NCI-H510A (cell line): ENCODE measurements at regions not wholly inside any gene's neighbourhood (a gene's known extent, or its start where the extent isn't known, plus 50 kb on each side); places are given as distances from the start of the nearest gene placed in this dataset.
"Not testable (repeated sequence)": the region's sequence is repeated elsewhere in the genome, so short reads cannot be mapped to it uniquely, and the experiment has no call there.

ENCODE experiments used
- DNase-seq: peaks from one replicate; lab custom pipeline; 2025; lab: John Stamatoyannopoulos, UW

GRCh38 chr12:90611048-90611447 is 343.9 kb downstream of the CCER1 start:
- DNase-seq: no peak

DNA sequence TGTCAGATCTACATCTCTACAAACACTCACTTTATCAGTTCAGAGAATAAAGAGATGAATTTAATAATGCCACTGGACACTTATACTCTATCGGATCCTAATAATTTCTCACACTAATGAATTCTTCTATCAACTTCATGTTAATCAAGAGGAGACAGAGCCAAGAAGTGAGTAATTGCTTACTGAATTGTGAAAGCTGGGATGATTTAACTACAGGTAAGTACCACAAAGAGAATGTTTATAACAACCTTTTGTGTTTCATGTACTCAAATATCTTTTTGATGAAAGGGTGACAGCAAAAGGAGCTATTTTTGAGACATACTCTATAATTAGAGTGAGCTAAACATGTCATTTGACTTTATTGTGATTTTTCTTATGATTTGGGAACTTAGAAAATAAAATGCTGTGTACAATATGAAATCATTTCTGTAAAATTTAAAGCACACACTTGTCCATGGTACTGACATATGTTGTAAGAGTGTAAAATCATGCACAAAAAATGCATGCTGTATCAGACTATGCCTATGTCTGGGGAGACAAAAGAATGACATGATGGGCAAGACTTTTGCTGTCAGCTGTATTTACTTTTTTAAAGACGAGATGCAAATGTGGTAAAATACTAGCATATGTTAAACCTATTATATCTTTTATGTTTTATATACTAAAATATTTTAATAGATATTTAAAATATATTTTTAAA is 361.2 kb downstream of the CCER1 start:
- DNase-seq: no peak

DNA sequence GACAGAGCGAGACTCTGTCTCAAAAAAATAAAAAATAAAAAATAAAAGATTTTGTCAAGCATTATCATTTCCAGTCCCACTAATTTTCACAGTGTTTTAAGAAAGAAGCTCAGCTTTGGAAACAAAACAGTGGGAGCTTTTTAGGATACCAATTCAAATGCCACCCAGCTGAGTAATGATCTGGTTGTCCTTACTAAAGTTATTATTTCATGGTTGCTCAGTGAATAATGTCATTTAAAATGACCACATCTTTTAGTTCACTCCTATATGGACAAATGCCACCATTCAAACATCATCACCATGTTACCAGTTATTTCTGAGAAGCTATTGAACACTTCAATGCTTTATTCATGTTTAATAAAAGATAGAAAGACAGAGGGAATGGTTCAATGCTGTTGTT is 365.0 kb downstream of the CCER1 start:
- DNase-seq: no peak

DNA sequence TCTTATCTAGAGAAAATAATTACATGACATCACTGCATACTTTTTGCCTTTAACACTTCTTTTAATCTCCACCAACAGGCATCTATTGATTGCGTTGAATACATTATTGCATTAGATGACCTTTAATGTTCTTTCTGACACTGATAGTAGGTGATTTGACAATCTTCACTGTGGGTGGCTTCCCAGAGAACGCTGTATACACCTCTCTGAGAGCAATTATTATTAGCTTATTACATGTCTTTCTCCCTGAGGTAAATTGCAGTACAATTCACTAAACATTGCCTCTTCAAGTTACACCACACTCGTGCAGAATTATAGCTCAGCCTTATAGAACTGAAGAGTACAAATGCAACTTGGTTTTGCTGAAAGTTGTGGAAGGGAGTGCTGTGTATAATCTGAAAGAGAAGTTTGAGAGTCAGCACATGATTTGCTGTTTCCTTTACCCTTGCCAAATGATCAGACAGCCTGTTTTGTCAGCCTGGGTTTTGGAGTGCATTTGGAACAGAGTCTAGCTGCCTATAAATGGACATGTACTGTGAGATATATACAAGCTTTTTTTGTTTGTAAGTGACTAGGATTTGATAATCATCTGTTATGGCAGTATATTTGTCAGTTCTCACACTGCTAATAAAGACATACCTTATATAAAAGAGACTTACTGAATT is 369.2 kb downstream of the CCER1 start:
- DNase-seq: no peak

GRCh38 chr12:90576707-90577106 is 378.3 kb downstream of the CCER1 start:
- no peak for DNase-seq

- peak; percentile 24 for DNase-seq
Observed at GRCh38 chr12:90575995-90576394, 379.0 kb downstream of the CCER1 start.

DNA sequence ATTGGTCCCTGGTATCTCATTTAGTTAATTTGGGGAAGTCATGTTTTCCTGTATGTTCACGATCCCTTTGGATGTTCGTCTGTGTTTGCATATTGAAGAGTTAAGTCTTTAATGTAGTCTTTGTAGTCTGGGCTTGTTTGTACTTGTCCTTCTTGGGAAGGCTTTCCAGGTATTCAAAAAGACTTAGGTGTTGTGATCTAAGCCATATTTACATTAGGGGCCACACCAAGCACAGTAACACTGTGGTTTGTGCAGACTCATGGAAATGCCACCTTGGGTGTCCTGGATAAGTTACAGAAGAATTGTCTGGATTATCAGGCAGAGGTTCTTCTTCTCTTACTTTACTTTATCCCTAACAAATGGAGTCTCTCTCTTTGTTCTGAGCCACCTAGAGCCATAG is 380.3 kb downstream of the CCER1 start:
- DNase-seq: no peak

DNA sequence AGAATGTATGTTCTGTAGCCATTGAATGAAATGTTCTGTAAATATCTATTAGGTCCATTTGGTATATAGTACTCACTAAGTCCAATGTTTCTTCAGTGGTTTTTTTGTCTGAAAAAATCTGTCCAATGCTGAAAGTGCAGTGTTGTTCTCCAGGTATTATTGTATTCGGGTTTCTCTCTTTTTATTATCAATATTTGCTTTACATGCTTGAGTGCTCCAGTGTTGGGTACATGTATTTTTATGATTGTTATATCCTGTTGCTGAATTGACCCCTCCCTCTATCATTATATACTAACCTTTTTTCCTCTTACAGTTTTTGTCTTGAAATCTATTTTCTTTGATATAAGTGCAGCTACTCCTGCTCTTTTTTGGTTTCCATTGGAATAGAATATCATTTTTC is 382.2 kb downstream of the CCER1 start:
- no peak for DNase-seq

GRCh38 chr12:90569685-90570084 is 385.3 kb downstream of the CCER1 start:
- DNase-seq: no peak

GRCh38 chr12:90562671-90563070 is 392.3 kb downstream of the CCER1 start:
- no peak for DNase-seq

GRCh38 chr12:90548595-90548994 is 406.4 kb downstream of the CCER1 start:
- no peak for DNase-seq

DNA sequence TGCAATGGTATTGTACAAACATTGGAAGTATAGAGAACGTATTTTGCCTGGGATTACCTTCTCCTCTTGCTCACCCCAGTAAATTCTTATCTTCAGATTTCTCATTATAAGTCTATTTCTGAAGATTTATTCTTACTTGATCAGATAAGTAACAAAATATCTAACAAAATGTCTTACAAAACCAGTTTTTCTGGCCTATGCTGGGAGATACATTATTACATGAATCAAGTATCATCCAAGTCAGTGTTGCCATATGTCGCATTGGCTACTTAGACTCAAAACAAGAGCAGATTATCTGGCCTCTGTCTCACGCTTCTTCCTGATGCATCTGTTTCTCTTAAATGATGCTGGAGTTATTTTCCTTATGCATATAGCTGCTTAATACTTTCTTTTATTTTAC is 408.5 kb downstream of the CCER1 start:
- no peak for DNase-seq

GRCh38 chr12:90543841-90544240 is 411.1 kb downstream of the CCER1 start:
- no peak for DNase-seq

DNA sequence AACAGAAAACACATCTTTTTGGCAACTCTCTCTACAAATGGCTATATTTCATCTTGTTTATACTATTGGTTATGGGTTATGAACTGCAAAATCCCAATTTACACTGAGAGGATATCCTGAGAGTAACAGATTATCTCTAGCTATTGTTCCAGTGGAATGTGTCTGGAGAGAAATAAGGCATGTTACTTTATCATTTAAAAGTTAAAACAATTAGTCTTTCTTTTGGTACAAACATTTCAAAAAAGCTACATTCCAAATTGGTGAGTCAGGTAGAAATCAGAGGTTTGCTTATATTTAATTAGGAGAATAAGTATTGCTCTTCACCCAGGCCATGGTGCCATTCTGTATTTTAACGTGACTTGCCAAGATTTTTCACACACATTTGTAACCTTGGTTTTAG is 411.6 kb downstream of the CCER1 start:
- no peak for DNase-seq

GRCh38 chr12:90542852-90543251 is 412.1 kb downstream of the CCER1 start:
- DNase-seq: not testable (repeated sequence)

DNA sequence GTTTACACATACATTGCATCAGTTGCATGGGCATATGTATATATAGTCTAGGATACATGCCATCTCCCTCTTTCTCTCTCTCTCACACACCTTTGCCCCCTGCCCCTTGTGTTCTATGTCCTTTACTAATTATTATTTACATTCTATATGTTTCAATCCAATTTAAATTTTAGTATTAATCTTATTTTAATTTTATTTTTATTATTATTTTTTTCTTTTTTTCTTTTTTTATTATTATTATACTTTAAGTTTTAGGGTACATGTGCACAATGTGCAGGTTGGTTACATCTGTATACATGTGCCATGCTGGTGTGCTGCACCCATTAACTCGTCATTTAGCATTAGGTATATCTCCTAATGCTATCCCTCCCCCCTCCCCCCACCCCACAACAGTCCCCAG is 421.1 kb downstream of the CCER1 start:
- not testable (repeated sequence) for DNase-seq

- DNase-seq: no peak
Observed at GRCh38 chr12:90520002-90520734, 434.8 kb downstream of the CCER1 start.

DNA sequence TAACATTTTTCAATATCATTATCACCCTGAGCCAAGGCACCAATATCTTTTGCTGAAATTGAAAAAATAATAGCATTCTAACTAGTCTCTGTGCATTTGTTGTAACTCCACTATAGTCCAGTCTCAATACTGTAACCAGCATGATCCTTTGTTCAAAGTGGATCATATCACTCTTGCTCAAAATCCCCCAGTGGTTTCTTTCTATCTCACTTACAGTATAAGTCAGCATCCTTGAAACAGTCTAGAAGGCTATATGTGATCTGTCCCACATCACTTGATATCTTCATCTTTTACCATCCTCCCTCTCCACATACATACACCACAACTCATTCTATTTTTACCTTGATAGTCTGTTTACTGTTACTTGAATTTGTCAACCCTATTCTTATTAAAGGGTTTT is 435.7 kb downstream of the CCER1 start:
- DNase-seq: no peak

DNA sequence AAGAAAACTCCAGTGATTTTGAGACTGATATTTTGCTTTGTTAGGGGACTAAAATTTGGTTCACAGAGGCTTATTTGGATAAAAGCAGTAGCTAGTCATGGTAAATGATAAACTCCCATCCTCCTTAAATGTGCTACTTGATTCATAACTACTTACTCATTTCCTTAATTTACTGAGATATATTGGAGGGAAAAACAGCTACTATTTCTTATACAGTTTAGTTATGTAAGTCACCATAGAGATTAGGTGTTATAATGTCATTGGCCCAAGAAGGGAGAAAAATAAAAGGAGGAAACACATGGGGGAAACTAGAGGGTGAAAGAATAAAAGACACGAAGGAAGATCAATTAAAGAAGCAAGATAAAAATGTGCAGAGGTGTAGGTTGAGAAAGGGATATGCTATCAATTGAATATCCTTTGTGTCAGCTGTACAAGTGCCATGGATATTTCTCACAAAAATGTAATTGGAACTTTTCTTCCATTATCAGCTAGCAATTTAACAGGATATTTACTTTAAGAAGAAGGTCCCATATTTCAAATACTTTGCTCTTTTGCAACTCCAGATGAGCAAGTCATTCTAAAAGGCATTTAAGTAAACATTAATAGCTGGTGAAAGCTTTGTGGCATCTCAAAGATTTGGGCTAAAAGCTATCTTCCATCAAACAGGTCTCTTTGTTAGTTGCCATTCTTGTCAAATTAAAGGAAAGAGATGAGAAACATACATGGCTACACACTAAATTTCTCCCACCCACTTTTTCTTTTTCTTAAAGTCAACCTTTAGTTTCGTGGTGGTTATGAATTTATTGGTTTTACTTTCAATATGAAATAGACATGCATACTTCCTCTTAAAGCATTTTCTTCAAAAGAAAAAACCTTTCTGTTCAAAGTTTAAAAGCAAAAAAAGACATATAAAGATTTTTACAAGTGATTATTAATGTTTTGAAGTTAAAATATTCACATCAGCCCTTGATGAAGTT is 439.5 kb downstream of the CCER1 start:
- DNase-seq: no peak

GRCh38 chr12:90514325-90514724 is 440.7 kb downstream of the CCER1 start:
- DNase-seq: no peak

GRCh38 chr12:90512518-90512917 is 442.5 kb downstream of the CCER1 start:
- DNase-seq: no peak

DNA sequence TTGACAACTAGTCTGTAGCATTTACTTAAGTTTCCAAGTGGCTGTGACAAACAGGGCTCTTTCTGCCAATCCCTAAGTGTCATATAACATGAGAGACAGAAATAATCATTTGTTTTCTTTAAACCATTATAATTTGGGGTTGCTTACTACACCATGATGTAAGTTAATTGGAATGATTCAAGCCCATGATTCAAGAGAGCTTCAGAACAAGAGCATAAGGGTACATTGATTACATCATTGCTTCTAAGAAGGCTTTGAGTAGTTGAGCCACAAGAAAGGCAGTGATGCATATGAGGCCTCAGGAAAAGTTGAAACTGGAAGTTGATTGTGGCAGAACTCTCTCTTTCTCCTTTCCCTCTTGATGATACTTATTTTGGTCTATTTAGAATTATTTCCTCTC is 444.0 kb downstream of the CCER1 start:
- no peak for DNase-seq
